ENCODE measurements at regions not wholly inside any gene's neighbourhood (a gene's known extent, or its start where the extent isn't known, plus 50 kb on each side); places are given as distances from the start of the nearest gene placed in this dataset.

DNA sequence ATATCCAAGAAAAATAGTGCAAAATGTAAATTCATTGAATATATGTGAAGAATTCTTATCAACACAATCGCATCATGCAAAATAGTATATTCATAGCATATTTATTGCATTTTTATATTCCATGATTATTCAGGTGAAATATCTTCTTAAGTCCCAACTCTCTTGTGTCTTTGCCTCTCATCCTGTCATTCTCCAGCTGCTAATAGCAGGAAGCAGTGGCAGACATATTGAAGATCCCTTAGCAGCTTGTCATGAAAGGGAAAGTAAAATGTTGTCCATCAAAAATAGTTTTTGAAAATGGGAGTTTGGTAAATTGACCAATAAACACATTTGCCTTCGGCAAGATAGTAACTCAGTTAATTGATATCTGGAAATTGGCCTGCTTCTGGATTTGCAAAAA lies 265.3 kb upstream of the TGFBR2 start:
- no peak for FAIRE-seq

DNA sequence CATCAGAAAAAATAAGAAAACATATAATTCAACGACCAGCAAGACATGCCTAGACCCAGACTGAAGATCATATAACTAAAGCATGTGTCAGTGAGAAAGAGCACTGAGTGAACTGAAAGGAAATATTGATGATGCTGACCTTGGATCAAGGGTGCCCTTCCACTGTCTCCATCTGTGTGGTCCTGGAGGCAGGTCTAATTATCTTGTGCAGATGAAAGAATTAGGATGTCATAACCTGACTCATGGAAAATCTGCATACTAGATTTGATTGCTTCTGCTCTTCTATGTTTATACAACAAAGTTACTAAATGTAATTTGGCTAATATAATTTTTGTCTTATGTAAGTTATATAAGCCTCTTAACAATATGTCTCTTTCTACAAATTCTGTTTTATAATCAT lies 264.6 kb upstream of the TGFBR2 start:
- no peak for FAIRE-seq

DNA sequence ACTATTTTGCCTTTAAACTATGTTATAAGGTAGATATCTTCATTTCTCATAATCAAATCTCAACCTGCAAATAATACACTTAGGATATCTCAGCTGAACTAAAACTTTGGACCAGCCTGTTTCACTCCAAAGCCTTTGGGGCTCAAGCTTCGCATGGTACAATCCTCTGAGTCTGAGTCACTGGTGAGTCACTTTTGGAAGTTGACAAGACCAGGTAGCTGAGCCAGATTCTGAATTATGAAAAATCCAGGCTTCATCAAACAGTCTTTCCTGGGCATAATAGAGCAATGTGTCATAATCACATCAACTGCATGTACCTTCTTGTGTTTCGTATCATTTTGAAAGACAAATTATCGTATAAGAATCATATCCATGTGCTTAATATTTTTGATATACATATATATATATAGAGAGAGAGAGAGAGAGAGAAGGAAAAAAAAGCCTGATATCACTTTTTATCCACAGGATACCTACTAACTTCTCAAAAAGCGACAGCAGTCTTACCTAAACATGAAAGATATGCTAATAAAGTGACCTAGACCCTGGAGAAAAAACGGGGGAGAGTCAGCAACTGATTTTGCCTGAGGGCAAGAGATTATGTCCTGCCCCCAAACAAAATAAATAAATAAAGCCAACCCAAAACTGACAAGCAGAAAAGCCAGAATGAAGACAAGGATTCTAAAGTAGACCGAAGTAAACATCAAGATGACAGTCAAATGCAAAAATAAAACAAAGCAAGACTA lies 263.9 kb upstream of the TGFBR2 start:
- FAIRE-seq: peak; percentile 82

DNA sequence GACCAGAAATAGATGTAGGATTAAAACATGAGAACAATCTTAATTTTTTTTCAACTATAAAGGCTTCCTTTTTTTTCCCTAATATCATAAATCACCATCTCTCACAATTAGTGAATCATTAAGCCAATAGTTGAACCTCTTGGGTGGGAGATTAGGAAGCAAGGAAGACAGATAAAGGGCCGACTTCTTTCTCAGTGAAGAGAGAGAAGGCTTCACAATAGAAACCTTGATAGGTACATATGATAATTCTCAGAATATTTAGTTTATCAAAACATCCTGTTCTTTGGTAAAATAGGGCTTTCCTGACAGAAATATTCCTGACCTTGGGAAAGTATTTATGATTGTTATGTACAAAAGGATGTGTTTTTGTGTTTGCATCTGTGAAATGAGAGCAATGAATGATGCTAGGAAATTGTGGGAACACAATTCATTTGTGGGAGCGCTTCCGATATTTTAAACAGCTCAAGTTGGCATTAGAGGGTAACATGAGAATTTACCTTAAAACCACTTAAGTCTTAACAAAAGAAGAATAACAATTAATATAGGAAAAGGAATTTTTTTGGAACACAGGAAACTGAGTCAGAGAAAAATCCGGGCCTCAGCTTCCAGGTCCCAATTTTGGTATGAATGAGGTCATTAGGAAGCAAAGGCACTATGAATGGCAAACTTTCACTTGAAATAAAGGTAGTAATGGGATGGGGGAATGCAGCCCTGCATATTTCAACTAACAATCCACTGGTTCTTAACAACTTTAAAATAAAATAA lies 263.2 kb upstream of the TGFBR2 start:
- no peak for FAIRE-seq

DNA sequence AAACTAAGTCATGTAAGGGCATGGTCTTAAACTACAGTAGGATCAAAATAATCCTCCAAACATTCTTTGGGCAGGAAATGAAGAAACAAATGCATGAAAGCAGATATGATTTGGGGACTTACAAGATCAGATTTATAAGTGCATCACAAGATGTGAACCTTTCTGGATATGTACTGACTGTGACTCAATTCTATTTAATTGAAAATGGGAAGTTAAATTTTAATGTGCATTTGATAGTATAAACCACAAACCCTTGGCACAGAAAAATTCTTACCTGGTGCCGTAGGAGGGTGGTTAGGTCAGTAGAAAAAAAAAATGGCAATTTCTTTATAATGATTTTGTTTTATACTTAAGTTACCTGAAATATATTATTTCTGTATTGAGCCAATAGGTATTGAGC lies 262.5 kb upstream of the TGFBR2 start:
- FAIRE-seq: no peak

DNA sequence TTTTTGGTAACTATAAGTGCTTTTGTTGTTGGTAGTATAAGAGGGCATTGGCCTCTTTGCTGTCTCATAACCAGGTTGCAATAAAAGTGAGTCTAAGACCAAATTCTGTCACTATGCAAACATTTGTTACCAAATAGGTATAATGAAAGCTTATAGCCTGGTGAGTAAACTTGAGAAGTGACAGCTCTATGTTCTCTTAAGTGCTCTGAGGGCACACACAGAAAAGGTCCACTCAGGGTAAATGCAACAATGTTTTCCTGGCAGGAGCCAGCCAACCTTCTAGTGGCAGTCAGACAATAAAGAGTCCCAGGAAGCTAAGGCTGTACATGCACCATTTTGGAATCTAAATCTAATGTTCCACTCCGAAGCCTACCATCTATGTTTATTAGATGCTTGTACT lies 262.1 kb upstream of the TGFBR2 start:
- FAIRE-seq: peak; percentile 90

DNA sequence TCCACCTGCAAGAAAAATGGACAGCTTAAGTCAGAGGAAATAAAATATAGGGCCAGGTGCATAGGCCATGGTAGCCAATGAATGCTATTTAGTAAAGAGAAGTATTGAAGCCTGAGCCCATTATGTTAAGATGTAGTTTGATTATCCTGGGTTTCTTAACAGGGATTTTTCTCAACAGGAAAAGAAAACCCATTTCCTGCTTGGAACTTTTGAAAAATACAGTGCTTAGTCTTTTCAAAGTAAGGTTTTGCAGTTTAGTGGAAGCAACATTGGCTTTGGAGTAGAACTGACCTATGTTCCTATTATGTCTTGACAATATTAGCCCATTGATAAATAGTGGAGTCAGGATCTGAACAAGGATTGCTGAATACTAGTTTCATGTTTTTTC lies 259.5 kb upstream of the TGFBR2 start:
- no peak for FAIRE-seq

DNA sequence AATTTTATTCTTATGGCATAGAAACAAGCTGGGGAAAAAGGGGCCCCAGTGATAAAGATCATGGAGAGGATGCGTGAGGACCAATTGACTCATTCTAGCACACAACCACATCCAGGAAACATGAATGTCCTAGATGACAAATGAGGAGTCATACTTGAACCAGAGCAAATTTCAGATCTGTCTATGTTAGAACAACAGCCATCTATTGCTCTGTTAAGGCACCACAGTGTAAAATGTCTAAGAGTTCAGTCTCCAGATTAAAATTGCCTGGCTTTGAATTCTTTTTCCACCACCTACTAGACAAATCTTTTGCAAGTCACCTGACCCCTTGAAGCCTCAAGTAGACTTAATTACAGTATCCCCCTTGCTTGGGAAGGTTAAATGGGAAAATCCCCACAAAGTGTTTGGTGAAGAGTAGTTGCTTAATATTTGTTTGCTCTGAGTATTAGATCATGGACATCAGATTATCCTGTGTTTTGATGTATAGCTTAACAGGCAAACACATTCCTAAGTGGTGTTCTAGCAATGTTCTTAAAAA lies 258.7 kb upstream of the TGFBR2 start:
- no peak for FAIRE-seq

DNA sequence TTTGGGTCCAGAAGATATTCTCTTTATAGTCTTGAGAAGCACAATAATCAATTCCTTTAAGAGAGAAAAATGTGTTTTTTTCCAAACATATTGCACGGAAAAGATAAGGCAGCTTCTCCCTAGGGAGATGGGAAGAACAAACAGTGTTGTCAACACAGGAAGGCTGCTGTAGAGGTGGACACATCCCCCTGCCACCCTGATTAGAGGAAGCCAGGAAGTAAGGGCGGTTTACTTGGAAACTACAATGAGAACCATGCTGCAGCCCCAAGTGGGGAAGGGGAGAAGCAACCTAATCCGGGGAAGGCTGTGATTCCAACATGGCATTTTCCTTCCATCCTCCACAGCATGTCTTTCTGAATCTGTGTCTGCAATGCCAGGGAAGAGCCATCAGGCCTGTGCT lies 256.9 kb upstream of the TGFBR2 start:
- no peak for FAIRE-seq

DNA sequence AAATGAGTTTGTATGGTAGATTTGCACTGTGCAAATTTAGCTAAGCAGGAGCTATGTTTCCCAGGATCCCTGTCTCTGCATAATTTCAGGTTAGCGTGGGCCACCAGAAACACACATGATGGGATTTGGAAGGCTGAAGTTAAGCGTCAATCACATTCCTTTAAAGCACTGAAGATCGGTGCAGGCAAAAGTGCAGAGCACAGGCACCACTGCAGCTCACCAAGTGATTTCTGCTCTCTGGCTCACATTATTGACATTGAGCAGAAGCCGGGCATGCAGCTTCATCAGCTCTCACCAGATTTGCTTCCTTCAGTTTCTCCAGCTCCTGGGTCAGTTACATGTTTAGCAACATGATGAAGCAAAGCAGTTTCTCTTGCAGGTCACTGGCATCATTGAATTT lies 256.4 kb upstream of the TGFBR2 start:
- no peak for FAIRE-seq

DNA sequence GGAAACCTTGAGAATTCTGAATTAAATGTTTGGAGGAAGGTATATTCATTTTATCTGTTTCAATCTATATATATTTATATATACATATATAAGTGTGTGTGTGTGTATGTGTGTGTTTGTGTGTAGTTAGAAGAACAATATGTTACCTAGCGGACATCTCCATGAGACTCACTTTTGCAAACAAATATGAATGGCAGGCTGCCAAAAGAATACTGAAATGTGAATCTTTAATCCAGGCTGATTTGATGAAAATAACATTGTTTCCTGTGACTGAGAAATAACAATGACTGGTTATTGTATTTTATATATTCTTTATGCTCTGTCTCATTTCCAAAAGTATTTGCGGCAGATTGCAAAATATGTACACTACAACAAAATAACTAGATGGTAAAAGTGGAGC lies 255.5 kb upstream of the TGFBR2 start:
- FAIRE-seq: no peak

DNA sequence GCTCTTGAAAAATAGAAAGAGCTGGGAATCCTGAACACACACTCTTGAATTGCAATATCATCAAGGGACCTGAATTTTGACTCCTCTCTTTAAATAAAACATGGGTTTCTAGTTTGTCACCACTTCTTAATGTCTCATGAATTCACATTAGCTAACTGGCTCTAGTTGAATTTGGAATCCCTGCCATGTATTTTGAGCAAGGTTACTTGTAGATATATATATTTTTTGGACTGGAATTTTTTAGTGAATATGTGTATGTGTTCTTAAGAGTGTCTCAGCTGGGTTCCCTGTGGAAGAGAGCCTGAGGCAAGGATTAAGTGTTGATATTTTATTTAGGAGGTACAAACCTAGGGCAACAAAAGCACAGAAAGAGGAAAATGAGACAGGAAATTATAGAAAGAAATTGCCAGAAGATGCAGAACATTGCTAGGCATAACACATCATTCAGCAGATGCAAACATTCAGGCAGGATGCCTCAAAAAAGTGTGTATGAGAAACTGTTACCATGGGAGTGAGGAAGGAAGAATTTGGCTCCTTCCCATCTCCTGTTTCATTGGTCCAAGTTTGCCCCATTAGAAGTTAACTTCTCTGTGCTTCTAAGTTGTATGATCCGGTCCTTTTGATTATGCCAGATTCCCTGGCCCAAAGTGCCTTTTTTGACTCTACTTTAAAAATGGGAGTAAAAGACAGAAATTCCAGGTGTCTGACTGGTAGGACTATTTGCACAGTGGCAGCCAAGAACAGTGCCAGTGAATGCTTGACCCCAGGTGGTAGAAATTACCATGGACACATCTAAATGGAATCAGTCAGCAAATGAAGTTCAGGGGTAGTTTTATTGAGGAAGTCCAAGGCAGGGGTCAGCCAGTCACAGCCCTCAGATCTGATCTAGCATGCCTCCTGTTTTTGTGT lies 253.7 kb upstream of the TGFBR2 start:
- FAIRE-seq: no peak

DNA sequence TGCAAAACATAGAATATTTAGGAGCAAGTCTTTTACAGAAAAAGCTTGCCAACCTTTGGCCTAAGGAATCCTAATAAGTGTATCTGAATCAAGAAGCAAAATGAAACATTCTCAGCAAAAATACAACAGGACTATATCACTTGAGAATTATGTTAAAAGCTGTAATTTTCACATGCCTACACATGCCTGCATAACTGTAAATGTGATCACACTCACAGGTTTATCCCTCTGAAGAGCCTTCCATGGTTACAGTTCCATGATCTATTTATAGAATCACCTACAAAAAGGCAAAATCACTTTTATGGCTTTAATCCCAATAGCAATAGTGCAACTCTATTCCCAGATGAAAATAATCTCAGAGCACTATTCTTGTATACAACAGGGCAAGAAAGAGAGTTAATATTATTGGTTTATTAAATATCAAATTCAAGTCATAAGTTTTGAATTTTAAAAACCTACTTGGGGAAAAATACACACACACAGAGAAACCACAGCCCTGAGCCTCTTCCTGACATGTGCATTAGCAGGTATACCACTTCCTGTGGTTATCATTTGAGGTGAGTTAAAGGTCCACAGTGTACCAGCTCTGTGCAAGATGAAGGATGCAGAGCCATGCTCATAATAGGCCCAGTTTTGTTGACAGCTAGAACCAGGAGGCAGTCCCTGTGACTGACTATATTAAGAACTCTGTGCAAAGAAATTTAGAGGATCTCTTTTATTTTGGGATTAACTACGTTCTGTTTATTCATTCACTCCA lies 252.5 kb upstream of the TGFBR2 start:
- no peak for FAIRE-seq

DNA sequence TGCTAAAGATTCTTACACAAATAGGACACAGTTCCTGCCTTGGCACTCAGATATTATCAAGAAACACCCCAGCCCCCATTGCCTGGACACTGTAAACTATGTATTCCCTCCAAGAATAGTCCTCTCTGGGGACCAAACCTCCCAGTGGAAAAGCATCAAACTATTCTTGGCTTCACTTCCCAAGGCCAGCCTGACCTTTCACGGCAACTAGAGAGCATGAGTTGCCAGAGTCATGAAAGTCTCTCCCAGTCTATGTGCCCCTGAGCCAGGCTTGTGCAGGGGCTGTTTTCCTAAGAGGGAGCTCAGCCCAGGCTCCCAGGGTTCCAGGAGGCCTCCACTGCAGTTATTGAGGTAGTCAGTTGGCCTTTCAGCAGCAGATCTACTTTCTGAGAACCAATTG lies 251.9 kb upstream of the TGFBR2 start:
- no peak for FAIRE-seq

DNA sequence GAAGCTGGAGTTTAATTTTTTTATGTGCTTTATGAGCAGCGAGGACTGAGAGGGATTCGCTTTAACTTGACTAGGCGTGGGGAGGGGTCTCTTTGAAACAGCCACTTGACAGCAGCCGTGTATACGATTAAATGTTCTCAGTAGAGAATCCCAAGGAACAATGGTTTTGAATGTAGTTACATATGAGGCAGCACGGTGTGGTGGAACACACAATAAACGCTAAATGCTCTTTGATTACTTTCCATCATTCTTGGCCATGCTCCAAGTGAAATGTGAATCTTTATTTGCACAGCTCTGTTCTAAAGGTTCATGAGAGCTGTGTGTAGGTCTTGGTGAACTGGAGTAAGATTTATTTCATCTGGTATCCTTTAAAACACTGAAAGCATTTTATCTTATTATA lies 251.4 kb upstream of the TGFBR2 start:
- no peak for FAIRE-seq

DNA sequence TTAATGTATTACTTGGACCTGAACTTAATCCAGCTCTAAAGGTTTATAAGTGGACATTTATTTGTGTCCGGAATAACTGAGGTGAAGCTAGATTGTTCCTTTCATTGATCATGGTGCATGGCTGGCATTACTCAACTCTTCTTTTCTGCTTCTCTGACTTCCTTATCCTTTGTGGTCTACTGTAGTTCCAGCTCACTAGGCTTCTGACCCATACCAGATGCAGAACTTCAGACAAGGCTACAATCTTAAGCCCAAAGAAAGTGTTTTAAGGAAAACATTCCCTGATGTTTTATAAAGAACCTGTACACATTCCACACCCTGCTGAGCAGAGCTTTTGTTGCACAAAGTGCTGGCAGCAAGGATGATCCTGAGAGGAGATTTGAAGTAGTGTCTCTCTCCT lies 250.8 kb upstream of the TGFBR2 start:
- no peak for FAIRE-seq

DNA sequence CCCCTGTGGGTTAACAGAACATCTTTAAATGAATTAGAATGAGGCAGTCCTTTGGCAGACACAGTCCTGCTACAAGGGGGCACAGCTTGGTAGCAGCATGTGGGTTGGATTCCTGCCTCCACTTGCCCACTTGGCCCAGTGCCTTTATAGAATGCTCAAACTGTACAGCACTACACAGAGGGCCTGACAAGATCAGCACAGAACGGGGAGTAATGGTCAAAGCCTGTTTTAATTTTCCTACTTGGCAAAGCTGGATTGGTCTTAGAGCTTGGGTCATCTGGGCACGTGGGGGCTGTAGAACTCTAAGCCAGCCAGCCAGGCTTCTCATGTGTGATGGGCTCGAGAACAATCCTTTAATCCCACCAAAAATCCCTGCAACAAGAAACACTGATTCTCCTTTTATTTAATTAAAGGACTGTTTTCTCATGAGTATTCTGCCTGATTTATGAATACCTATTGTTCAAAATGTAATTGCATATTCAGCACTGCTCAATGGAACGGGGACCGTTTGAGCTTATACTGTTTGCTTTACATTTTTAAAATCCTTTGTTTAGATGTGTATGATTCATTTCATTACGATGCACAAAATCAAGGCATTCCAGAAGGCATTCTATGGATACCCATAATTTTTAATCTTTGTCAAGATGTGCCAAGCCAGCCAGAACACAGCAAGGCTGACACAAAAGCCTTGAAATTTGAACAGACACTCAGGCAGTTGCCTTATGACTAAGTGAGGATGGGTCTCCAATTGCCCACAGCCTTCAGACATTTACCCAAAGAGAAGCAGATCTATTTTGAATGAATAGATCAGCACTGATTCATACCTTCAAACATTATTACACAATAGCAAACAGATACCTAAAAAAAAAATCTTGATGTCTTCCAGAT lies 249.3 kb upstream of the TGFBR2 start:
- FAIRE-seq: no peak

DNA sequence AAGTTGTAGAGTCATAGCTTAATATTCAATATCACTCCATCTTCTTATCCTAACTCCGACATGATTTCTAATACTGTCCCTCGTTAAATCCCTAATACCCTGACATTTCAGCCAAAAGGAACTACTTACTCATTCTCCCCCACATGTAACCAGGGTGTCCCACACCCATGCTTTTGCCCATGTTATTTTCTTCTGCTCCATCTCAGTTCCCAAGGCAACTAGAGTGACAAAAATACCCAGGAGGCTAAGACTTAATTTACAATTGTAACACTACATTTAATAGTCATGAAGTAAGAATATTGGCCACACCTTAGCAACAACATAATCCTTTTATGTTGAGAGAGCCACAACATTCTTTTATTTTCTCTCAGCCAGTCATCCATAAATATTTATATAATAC lies 248.5 kb upstream of the TGFBR2 start:
- FAIRE-seq: no peak

DNA sequence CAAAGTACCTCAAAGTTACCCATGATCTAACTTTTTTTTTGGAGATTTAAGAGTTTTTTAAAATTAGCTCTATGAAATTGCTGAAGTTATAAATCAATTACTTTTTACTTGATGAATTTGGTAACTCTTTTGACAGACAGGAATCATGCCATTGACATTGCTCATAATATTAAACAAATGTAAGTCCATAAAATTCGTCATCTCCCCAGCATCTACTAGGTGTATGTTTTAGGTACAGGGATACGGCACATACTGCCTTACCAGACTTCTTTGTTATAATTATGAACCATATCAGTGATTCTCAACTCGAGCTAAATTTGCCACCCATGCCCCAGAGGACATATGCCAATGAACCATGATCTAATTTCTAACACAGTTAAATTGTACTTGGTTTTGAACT lies 247.5 kb upstream of the TGFBR2 start:
- no peak for FAIRE-seq

DNA sequence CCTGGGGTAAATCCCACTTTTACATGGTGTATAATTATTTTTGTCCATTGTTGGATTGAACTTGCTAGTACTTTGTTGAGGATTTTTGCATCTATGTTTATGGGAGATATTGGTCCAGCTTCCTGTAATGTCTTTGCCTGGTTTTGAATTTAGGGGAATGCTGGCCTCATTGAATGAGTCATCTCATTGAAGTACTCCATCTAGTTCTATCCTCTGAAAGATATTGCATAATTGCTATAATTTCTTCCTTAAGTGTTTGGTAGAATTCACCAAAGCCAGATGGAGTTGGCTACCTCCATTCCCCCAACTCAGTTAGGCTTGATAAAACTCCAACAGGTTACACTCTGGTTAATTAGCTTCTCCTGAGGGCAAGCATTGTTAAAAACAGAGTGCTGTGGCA lies 237.4 kb upstream of the TGFBR2 start:
- FAIRE-seq: no peak

DNA sequence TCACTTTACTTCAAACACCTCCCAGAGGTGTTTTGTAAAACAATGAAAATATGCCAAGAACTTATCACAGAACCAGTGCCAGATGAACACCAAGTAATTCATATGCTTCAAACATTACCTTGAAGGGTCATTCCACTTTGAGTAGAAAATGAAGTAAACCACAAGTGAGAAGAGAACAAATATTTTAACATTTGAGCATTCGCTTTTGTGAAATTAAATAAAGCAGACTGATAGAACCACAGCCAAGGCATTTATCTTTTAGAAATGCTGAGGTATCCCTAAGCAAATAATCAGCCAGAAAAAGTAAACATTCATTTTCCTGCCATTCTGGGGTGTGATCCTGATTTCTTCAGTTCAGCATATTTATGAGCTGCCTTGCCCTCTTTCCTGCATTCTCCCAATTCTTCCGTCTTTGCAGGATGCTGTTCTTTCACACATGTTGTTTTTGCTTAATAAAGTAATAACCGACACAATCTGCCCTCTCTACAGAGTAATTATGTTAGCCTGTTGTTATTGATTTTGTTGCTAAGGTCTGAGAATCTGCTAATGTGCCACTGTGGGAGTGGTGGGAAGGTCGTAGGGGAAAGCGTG lies 235.6 kb upstream of the TGFBR2 start:
- FAIRE-seq: no peak
